H1 (cell line): ENCODE measurements at regions not wholly inside any gene's neighbourhood (a gene's known extent, or its start where the extent isn't known, plus 50 kb on each side); places are given as distances from the start of the nearest gene placed in this dataset.
A peak's percentile ranks its signal among the peaks of the same experiment; 100 is the strongest.

Source experiments
- CTCF ChIA-PET: fragments of 300-600 bp; sonication (Branson Sonifier 250); formaldehyde crosslinking; loops from one replicate; lab custom pipeline; 2021; ENCODE audit not compliant: partially characterized antibody; lab: Charles Lee
- POLR2A ChIA-PET: fragments of 300-600 bp; sonication (Branson Sonifier 250); formaldehyde crosslinking; loops from one replicate; lab custom pipeline; 2021; ENCODE audit warnings: inconsistent platforms; ENCODE audit not compliant: partially characterized antibody; lab: Charles Lee
- DNase-seq, 2 experiments: peaks; one replicate each; pipeline versions ENCODE4 v3.0.0 to v3.0.0-alpha.2; 2010 to 2022; ENCODE audit warnings: low spot score in 2 of 2, low read depth in 1 of 2, mixed read lengths in 1 of 2
- FAIRE-seq: peaks from 2 replicates; lab custom pipeline; 2011; peaks lifted over from hg19 to GRCh38; lab: Jason Lieb, UNC
- H2AFZ ChIP-seq: 2 replicates; pipeline ENCODE4 v1.8.1; 2012; ENCODE audit warnings: low read length, inconsistent platforms
- H2AK5ac ChIP-seq: 2 replicates; pipeline ENCODE4 v1.6.1; 2013; ENCODE audit warnings: low read depth, low read length
- H2BK120ac ChIP-seq: replicated peaks from 2 replicates; pipeline ENCODE3; 2013; ENCODE audit warnings: low read depth, low read length, inconsistent platforms
- H2BK12ac ChIP-seq: 2 replicates; pipeline ENCODE4 v1.6.1; 2013; ENCODE audit warnings: low read depth, low read length
- H2BK15ac ChIP-seq: 2 replicates; pipeline ENCODE4 v1.6.1; 2013; ENCODE audit warnings: low read length
- H2BK20ac ChIP-seq: 2 replicates; pipeline ENCODE4 v1.6.1; 2013; ENCODE audit warnings: low read length
- H2BK5ac ChIP-seq: 2 replicates; pipeline ENCODE4 v1.6.1; 2013; ENCODE audit warnings: low read depth, low read length
- H3K14ac ChIP-seq: 2 replicates; pipeline ENCODE4 v1.6.1; 2013; ENCODE audit warnings: inconsistent platforms; ENCODE audit not compliant: insufficient read length
- H3K18ac ChIP-seq: 2 replicates; pipeline ENCODE4 v1.6.1; 2013; ENCODE audit warnings: low read length; ENCODE audit errors: extremely low read depth
- H3K23ac ChIP-seq: 2 replicates; pipeline ENCODE4 v1.6.1; 2013; ENCODE audit warnings: inconsistent platforms; ENCODE audit not compliant: insufficient read length
- H3K23me2 ChIP-seq: 2 replicates; pipeline ENCODE4 v1.6.1; 2013; ENCODE audit warnings: low read depth, low read length
- H3K27ac ChIP-seq: 2 replicates; pipeline ENCODE4 v1.6.1; 2011; ENCODE audit warnings: low read depth, low read length, inconsistent platforms
- H3K27me3 ChIP-seq, 4 experiments: replicated peaks in 1 of 4; 1 replicate in 1 of 4; 2 replicates in 3 of 4; pipeline versions ENCODE4 v1.6.1 to v1.8.1; 2011 to 2013; ENCODE audit warnings: low read length in 3 of 4, mild to moderate bottlenecking in 3 of 4, inconsistent platforms in 2 of 4, mixed read lengths in 2 of 4, moderate library complexity in 1 of 4; ENCODE audit not compliant: control insufficient read depth in 3 of 4, insufficient read depth in 3 of 4; ENCODE audit errors: extremely low read depth in 1 of 4
- H3K36me3 ChIP-seq, 4 experiments: 2 replicates each; pipeline versions ENCODE4 v1.6.1 to v1.8.1; 2011 to 2013; ENCODE audit warnings: mild to moderate bottlenecking in 4 of 4, low read length in 3 of 4, moderate library complexity in 2 of 4, control low read depth in 1 of 4, inconsistent platforms in 1 of 4; ENCODE audit not compliant: insufficient read depth in 4 of 4, control insufficient read depth in 2 of 4
- H3K4ac ChIP-seq: replicated peaks from 2 replicates; pipeline ENCODE3; 2013; ENCODE audit warnings: low read length, low read depth, mixed read lengths, inconsistent platforms; ENCODE audit not compliant: insufficient read length
- H3K4me1 ChIP-seq, 4 experiments: replicated peaks in 1 of 4; 1 replicate in 1 of 4; 2 replicates in 3 of 4; pipeline versions ENCODE4 v1.6.1 to v1.8.1; 2011 to 2013; ENCODE audit warnings: low read length in 3 of 4, inconsistent platforms in 2 of 4, mixed read lengths in 1 of 4; ENCODE audit not compliant: insufficient read depth in 4 of 4, control insufficient read depth in 3 of 4
- H3K4me2 ChIP-seq, 2 experiments: 2 replicates each; pipeline versions ENCODE4 v1.6.1 to v1.8.1; 2011 to 2013; ENCODE audit warnings: low read depth in 2 of 2, low read length in 2 of 2, control low read depth in 1 of 2, inconsistent platforms in 1 of 2, mild to moderate bottlenecking in 1 of 2; ENCODE audit not compliant: insufficient read depth in 1 of 2
- H3K4me3 ChIP-seq, 4 experiments: fragments of 200-600, 300-600 bp in 1 of 4; sonication (generic), shearing (Covaris generic), sonication (Bioruptor Twin) in 1 of 4; 2 replicates each; pipeline versions ENCODE4 v1.5.1 to v1.8.1; 2011 to 2016; ENCODE audit warnings: low read length in 4 of 4, low read depth in 3 of 4, control low read depth in 2 of 4, inconsistent platforms in 2 of 4, mild to moderate bottlenecking in 2 of 4, mixed read lengths in 1 of 4, moderate library complexity in 1 of 4; ENCODE audit not compliant: insufficient read depth in 2 of 4; ENCODE audit errors: extremely low read depth in 1 of 4
- H3K56ac ChIP-seq: replicated peaks from 2 replicates; pipeline ENCODE3; 2013; ENCODE audit warnings: low read depth, mild to moderate bottlenecking, mixed read lengths, low read length, inconsistent platforms; ENCODE audit not compliant: insufficient read length
- H3K79me1 ChIP-seq: 2 replicates; pipeline ENCODE4 v1.6.1; 2013; ENCODE audit warnings: low read depth, low read length, control low read depth
- H3K79me2 ChIP-seq, 2 experiments: 2 replicates each; pipeline versions ENCODE4 v1.6.1 to v1.8.1; 2012 to 2013; ENCODE audit warnings: low read length in 2 of 2, mild to moderate bottlenecking in 2 of 2, inconsistent platforms in 1 of 2; ENCODE audit not compliant: insufficient read depth in 2 of 2, control insufficient read depth in 1 of 2
- H3K9ac ChIP-seq, 4 experiments: replicated peaks in 1 of 4; 1 replicate in 1 of 4; 2 replicates in 3 of 4; pipeline versions ENCODE4 v1.6.1 to v1.8.1; 2011 to 2013; ENCODE audit warnings: low read depth in 3 of 4, low read length in 3 of 4, control low read depth in 2 of 4, mild to moderate bottlenecking in 2 of 4, moderate library complexity in 2 of 4, inconsistent platforms in 1 of 4; ENCODE audit errors: extremely low read depth in 1 of 4
- H3K9me3 ChIP-seq, 2 experiments: 2 replicates each; pipeline versions ENCODE4 v1.6.1 to v1.8.1; 2012 to 2013; ENCODE audit warnings: mild to moderate bottlenecking in 2 of 2, moderate library complexity in 2 of 2, control low read depth in 1 of 2, inconsistent platforms in 1 of 2, low read depth in 1 of 2, low read length in 1 of 2, mixed read lengths in 1 of 2; ENCODE audit not compliant: insufficient read depth in 2 of 2
- H4K20me1 ChIP-seq, 2 experiments: replicated peaks in 1 of 2; 2 replicates each; pipeline versions ENCODE3 to v1.8.1; 2011 to 2013; ENCODE audit warnings: inconsistent platforms in 2 of 2, low read length in 2 of 2, mild to moderate bottlenecking in 1 of 2; ENCODE audit not compliant: insufficient read depth in 2 of 2, control insufficient read depth in 1 of 2
- H4K5ac ChIP-seq: 2 replicates; pipeline ENCODE4 v1.6.1; 2013; ENCODE audit warnings: low read length, low read depth, mixed read lengths, inconsistent platforms; ENCODE audit not compliant: insufficient read length
- H4K8ac ChIP-seq: 2 replicates; pipeline ENCODE4 v1.8.0; 2013; ENCODE audit warnings: mild to moderate bottlenecking, moderate library complexity, low read length, inconsistent platforms; ENCODE audit not compliant: insufficient read depth; ENCODE audit errors: extremely low read depth
- H4K91ac ChIP-seq: replicated peaks from 2 replicates; pipeline ENCODE3; 2013; ENCODE audit warnings: low read length, mixed read lengths, inconsistent platforms; ENCODE audit not compliant: insufficient read length
- ATF2 ChIP-seq: IDR thresholded peaks from 2 replicates; pipeline ENCODE4 v1.6.1; 2012; ENCODE audit warnings: low read length, inconsistent platforms
- TBP ChIP-seq: IDR thresholded peaks from 2 replicates; pipeline ENCODE4 v1.6.1; 2011; ENCODE audit warnings: low read depth, low read length, improper control_type of control experiment
- WGBS, 2 experiments: shearing (Covaris generic) in 1 of 2; methylation state at CpG; one replicate each; pipeline versions ENCODE4 v1.1.6 to v1.1.7; 2013 to 2015; ENCODE audit warnings: low lambda C conversion rate in 2 of 2, mixed read lengths in 2 of 2, inconsistent platforms in 1 of 2, low coverage in 1 of 2, missing lambda C conversion rate in 1 of 2; ENCODE audit not compliant: insufficient replicate concordance in 2 of 2, insufficient coverage in 1 of 2, insufficient read length in 1 of 2; ENCODE audit errors: extremely low coverage in 1 of 2, missing lambda C conversion rate in 1 of 2; 5-methylcytosine and 5-hydroxymethylcytosine counted together

DNA sequence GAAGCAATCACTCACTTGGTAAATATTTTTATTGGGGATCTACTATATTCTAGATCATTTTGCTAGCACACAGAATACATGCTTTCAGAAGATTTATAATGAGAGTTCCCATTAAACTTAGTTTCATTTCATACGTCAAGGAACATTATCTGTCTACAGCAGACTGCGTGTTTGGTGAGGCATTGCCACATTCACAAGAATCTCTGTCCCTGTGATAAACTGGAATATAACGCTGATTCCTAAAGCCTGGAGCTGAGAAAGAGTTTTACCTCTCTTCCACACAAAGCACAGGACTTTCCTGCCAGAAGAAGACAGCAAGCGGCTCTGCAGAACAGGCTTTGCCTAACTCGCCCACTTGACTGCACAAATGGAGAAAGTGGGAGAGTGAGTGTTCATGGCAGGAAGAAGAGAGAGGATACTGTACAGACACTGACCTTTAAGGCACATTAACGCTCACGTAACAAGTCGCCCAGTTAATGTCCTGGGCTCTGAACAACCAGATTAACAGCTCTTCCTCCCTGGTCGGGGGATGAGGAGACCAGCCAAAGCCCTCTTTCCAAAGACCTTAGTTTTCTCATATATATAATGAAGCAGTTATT lies 356.2 kb downstream of the GPD2 start:
- no peak overlapping the region for H4K5ac ChIP-seq
- H2BK15ac ChIP-seq: no peak overlapping the region
- no peak overlapping the region for H3K4ac ChIP-seq
- H3K9ac ChIP-seq: no peak overlapping the region
- no peaks in the 10 kb centered on the region for H3K79me1 ChIP-seq
- FAIRE-seq (no peak), DNase-seq (no peak)
- no peak overlapping the region for H3K14ac ChIP-seq
- CTCF ChIA-PET: no interaction called here
- POLR2A ChIA-PET: no interaction called here
- H3K23me2 ChIP-seq: no peaks in the 10 kb centered on the region; the same call in 1 of the 2 replicates
- H3K36me3 ChIP-seq: no peaks in the 10 kb centered on the region
- no peak overlapping the region; the same call in 1 of the 2 replicates for H2BK20ac ChIP-seq
- H3K18ac ChIP-seq: no peak overlapping the region
- no peak overlapping the region for H3K4me2 ChIP-seq
- WGBS, 2 experiments: 88% methylated on average over 9 of the region's 9 CpGs; no CpG with 5 or more reads in 1 of the 2 experiments
- no peak overlapping the region for H3K4me3 ChIP-seq
- no peak overlapping the region for H4K91ac ChIP-seq
- no peak overlapping the region for H3K56ac ChIP-seq
- H4K8ac ChIP-seq: no peak overlapping the region
- no peaks in the 10 kb centered on the region for H3K27me3 ChIP-seq
- H2BK12ac ChIP-seq: no peak overlapping the region; the same call in 1 of the 2 replicates
- no peak overlapping the region for H2AK5ac ChIP-seq
- no peaks in the 10 kb centered on the region for H3K79me2 ChIP-seq
- no peak overlapping the region for H2BK120ac ChIP-seq
- no peaks in the 10 kb centered on the region for H3K9me3 ChIP-seq
- peak overlapping the region; percentile 57; the same call in 1 of the 2 replicates for H2AFZ ChIP-seq
- H3K23ac ChIP-seq: no peak overlapping the region
- H2BK5ac ChIP-seq: no peak overlapping the region
- no peaks in the 10 kb centered on the region for H4K20me1 ChIP-seq
- H3K4me1 ChIP-seq: no peaks in the 10 kb centered on the region
- TF ChIP-seq ATF2 (no peak), TBP (no peak)
- H3K27ac ChIP-seq: no peak overlapping the region
